HG02610 (cell line): ENCODE measurements at regions not wholly inside any gene's neighbourhood (a gene's known extent, or its start where the extent isn't known, plus 50 kb on each side); places are given as distances from the start of the nearest gene placed in this dataset.

Experiments
- ATAC-seq: cut with Tn5 transposase; IDR thresholded peaks from one replicate; pipeline ENCODE4 v1.9.1; 2021; ENCODE audit warnings: mild to moderate bottlenecking, moderate library complexity; ENCODE audit not compliant: unreplicated experiment

DNA sequence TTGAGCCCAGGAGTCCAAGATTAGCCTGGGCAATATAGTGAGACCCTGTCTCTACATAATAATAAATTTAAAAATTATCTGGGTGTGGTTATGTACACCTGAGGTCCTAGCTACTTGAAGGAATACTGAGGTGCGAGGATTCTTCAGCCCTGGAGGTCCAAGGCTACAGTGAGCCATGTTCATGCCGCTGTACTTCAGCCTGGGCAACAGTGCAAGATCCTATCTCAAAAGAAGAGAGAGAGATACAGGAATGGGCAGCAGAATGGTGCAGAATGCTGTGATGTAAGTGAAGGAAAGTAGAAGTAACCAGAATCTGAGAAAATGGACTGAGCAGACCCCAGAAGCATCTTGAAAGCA lies 62.7 kb upstream of the EXOC4 start:
- ATAC-seq = no peak

GRCh38 chr7:133190650-133191049 lies 62.2 kb upstream of the EXOC4 start:
- no peak for ATAC-seq

DNA sequence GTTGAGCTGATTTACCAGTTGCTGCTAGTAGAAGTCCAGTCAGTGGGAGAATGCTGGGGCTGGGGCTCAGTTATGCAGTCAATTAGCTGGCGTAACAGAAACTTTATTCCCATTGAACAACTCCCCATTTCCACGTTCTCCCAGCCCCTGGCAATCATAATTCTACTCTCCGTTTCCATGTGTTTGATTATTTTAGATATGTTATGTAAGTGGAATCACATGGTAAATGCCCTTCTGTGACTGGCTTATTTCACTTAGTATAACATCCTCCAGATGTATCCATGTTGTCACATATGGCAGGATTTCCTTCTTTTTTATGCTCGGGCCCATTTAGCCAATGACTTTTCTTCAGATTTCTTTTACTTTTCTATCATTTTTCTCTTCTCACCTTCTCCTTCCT lies 61.1 kb upstream of the EXOC4 start:
- ATAC-seq = no peak

DNA sequence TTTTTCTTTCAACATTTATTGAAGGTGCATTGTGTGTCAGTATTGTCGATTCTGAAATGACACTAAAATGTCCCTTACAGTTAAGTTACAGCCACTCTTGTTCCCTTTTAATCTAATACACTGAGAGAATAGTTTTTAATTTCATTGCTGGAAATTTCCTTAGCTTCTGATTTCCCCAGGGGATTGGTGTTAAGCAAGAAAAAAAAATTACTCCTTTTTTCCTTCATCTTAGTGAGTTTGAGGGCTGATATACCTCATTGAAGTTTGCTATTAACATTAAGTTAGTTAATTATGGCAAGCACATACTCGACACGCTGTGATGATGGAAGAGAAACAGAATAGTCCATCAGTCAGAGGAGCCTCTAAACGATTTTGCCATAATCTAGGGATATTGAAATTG lies 57.0 kb upstream of the EXOC4 start:
- no peak for ATAC-seq

GRCh38 chr7:133196856-133197612 lies 55.8 kb upstream of the EXOC4 start:
- ATAC-seq = no peak

DNA sequence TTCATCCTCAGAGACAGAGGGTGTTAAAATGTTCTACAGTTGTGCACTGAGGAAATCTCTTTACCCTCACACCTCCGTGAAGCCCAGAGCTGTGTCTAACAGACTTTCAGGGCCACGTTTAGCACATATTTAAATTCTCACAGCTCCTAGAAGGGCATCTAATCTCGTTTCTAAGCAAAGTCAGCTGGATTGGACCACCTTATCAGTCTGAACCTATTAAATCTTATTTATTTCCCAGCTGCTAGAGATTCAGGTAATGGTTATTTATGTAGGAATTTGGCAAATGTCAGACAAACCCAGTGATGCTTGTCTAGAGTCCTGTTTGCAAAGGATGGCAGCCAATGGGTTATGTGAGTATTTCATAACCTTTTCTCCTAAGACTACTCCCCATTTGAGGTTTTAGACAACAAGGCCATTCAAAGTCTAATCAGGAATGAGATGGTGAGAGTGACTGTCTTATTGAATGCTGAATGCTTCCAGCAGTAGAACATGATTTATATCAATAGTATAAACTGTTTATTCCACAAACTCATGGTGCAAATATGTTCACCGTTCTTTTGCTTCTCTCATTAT lies 54.8 kb upstream of the EXOC4 start:
- no peak for ATAC-seq

GRCh38 chr7:133199831-133200230 lies 53.0 kb upstream of the EXOC4 start:
- no peak for ATAC-seq

DNA sequence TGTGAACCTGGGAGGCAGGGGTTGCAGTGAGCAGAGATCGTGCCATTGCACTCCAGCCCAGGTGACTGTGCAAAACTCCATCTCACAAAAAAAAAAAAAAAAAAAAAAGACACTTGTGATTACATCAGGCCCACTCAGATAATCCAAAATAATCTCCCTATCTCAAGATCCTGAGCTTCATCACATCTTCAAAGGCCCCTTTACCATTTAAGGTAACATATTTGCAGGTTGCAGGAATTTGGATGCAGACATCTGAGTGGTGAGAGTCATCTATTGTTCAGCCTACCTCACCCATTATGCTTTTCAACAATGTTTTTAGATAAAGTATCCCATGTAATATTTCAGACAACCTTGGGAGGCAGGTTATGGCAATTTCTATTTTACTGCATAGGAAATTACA lies 51.4 kb upstream of the EXOC4 start:
- ATAC-seq = no peak

- no peak for ATAC-seq
These were observed 49.9 kb upstream of the EXOC4 start for GRCh38 chr7:133202942-133203341.
